HFF-Myc (cell line): ENCODE measurements at regions not wholly inside any gene's neighbourhood (a gene's known extent, or its start where the extent isn't known, plus 50 kb on each side); places are given as distances from the start of the nearest gene placed in this dataset.

Experiments
- DNase-seq: peaks from one replicate; pipeline ENCODE4 v3.0.0-alpha.2; 2011; ENCODE audit warnings: low read depth; ENCODE audit errors: extremely low read depth
- H3K4me3 ChIP-seq: replicated peaks from 2 replicates; pipeline ENCODE4 v1.5.1; 2011; ENCODE audit warnings: low read depth, mild to moderate bottlenecking, control low read depth, low read length
- CTCF ChIP-seq: IDR thresholded peaks from 2 replicates; pipeline ENCODE4 v1.5.1; 2012; ENCODE audit warnings: mild to moderate bottlenecking, low read depth, low read length, control low read depth; ENCODE audit errors: missing control alignments

- no peak for TF ChIP-seq CTCF
- DNase-seq = no peak
- H3K4me3 ChIP-seq = no peak overlapping the region
Measured at GRCh38 chrX:20352935-20353336, 86.2 kb upstream of the RPS6KA3 start.

- TF ChIP-seq CTCF = no peak
- H3K4me3 ChIP-seq = no peak overlapping the region
- no peak for DNase-seq
Measured at GRCh38 chrX:20352504-20352903, 85.8 kb upstream of the RPS6KA3 start.

DNA sequence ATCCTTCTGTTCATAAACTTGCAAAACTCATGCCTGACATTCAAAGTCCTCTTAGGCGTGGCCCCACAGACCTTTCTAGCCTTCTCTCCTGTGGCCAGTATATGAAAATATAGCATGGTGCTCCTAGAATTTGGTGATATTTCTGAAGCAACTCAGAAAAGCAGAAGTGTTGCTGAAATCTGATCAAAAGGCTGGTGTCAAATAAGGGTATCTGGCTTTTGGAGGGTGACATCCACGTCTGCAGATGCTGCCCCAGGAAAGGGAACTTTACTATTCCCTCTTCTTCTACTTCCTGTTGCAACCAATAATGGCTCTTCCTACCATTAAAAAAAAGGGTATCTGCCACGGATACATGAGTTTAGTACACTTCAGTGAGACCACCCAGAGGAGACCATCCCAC is 83.9 kb upstream of the RPS6KA3 start:
- no peak overlapping the region for H3K4me3 ChIP-seq
- DNase-seq = no peak
- TF ChIP-seq CTCF = no peak

DNA sequence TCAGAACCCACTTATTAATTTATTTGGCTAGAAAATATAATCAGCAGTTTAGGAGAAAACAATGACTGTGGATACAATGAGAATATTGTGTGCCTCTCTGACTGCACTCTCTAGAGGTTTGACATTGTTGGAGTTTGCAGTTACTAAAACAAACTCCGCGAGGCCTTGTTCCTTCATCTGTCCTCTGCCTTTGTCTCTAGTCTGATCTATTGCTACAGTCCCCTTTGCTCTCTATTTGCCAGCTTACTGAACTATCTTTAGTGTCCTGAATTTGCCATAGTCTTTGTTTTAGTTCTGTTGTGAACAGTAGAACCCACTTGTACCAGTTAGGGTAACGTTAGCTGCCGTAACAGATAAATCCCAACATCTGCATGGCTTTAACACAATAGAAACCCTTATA is 81.4 kb upstream of the RPS6KA3 start:
- no peak overlapping the region for H3K4me3 ChIP-seq
- TF ChIP-seq CTCF = no peak
- DNase-seq = no peak

DNA sequence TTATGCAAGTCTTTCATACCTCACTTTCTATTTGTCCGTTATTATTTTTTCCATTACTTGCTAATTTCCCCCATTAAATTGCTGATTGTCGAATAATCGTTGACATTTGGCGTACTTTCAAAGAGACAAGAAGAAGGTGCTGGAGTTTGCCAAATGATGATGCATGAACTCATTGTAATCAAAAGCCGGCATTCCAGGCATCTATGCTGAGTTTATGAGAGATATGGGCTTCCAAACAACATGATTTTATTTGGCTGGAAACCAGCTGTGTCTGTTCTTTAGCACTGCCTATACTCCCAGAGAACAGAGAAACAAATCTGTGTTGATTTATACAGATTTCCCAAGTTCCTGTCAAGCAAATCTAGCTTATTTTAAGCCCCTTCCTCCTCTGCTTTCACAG is 80.8 kb upstream of the RPS6KA3 start:
- no peak for TF ChIP-seq CTCF
- no peak for DNase-seq
- H3K4me3 ChIP-seq = no peak overlapping the region

GRCh38 chrX:20333672-20334071 is 67.0 kb upstream of the RPS6KA3 start:
- TF ChIP-seq CTCF = no peak
- no peak overlapping the region for H3K4me3 ChIP-seq
- no peak for DNase-seq

DNA sequence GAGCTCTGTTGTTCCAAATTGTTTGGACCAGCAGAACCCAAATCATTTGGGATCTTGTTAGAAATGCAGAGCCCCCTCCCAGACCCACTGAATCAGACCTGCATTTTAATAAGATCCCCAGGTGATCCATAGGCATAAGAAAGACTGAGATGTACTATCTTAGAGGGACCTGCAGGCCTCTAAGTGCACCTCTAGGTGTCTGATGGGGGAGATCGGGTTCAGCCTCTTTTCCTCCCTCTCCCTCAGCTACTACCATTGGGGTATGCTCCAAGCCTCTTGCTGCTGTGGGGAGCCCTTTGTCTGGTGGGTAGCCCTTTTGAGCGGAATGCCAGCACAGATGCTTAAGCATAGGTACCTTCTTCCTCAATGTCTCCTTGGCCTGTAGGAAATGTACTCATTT is 63.8 kb upstream of the RPS6KA3 start:
- H3K4me3 ChIP-seq = no peak overlapping the region
- no peak for DNase-seq
- no peak for TF ChIP-seq CTCF
